H9 (cell line): ENCODE measurements at regions not wholly inside any gene's neighbourhood (a gene's known extent, or its start where the extent isn't known, plus 50 kb on each side); places are given as distances from the start of the nearest gene placed in this dataset.

Experiments
- DNase-seq: peaks from one replicate; pipeline ENCODE4 v3.0.0-alpha.2; 2017
- H2AFZ ChIP-seq: one replicate; pipeline ENCODE4 v1.6.1; 2013; ENCODE audit warnings: mild to moderate bottlenecking, low read length, control low read depth, moderate library complexity
- H2AK5ac ChIP-seq: 2 replicates; pipeline ENCODE4 v1.6.1; 2013; ENCODE audit warnings: low read length, control low read depth, mixed read lengths; ENCODE audit not compliant: insufficient read length
- H2BK120ac ChIP-seq: one replicate; pipeline ENCODE4 v1.6.1; 2013; ENCODE audit warnings: low read depth, mild to moderate bottlenecking, low read length, control low read depth, inconsistent platforms; ENCODE audit not compliant: poor library complexity, severe bottlenecking
- H2BK12ac ChIP-seq: 2 replicates; pipeline ENCODE4 v1.6.1; 2013; ENCODE audit warnings: low read length, control low read depth, mixed read lengths, low read depth; ENCODE audit not compliant: insufficient read length
- H2BK15ac ChIP-seq: 2 replicates; pipeline ENCODE4 v1.6.1; 2013; ENCODE audit warnings: low read depth, low read length, control low read depth
- H2BK20ac ChIP-seq: one replicate; pipeline ENCODE4 v1.6.1; 2013; ENCODE audit warnings: low read depth, mild to moderate bottlenecking, low read length, control low read depth, inconsistent platforms; ENCODE audit not compliant: poor library complexity, severe bottlenecking
- H2BK5ac ChIP-seq: 2 replicates; pipeline ENCODE4 v1.6.1; 2013; ENCODE audit warnings: low read length, control low read depth, mixed read lengths; ENCODE audit not compliant: insufficient read length
- H3K14ac ChIP-seq: 2 replicates; pipeline ENCODE4 v1.6.1; 2013; ENCODE audit warnings: low read length, control low read depth; ENCODE audit not compliant: insufficient read depth
- H3K18ac ChIP-seq: 2 replicates; pipeline ENCODE4 v1.6.1; 2013; ENCODE audit warnings: low read depth, mild to moderate bottlenecking, mixed read lengths, low read length, control low read depth; ENCODE audit not compliant: insufficient read length
- H3K23ac ChIP-seq: 2 replicates; pipeline ENCODE4 v1.6.1; 2013; ENCODE audit warnings: low read length, control low read depth, mixed read lengths, low read depth; ENCODE audit not compliant: insufficient read length
- H3K23me2 ChIP-seq: 2 replicates; pipeline ENCODE4 v1.6.1; 2013; ENCODE audit warnings: low read depth, mild to moderate bottlenecking, mixed read lengths, low read length, control low read depth; ENCODE audit not compliant: insufficient read length, poor library complexity, severe bottlenecking
- H3K27ac ChIP-seq: 2 replicates; pipeline ENCODE4 v1.5.1; 2013; ENCODE audit warnings: low read length, control low read depth, mixed read lengths, low read depth; ENCODE audit not compliant: insufficient read length
- H3K27me3 ChIP-seq: 2 replicates; pipeline ENCODE4 v1.6.1; 2013; ENCODE audit warnings: low read length, control low read depth, inconsistent platforms; ENCODE audit not compliant: insufficient read depth
- H3K4ac ChIP-seq: 2 replicates; pipeline ENCODE4 v1.6.1; 2013; ENCODE audit warnings: low read depth, mild to moderate bottlenecking, control low read depth, inconsistent platforms, low read length, moderate library complexity
- H3K4me1 ChIP-seq: 2 replicates; pipeline ENCODE4 v1.6.1; 2013; ENCODE audit warnings: low read length, control low read depth, inconsistent platforms; ENCODE audit not compliant: insufficient read depth
- H3K4me2 ChIP-seq: 2 replicates; pipeline ENCODE4 v1.6.1; 2013; ENCODE audit warnings: low read length, control low read depth, mixed read lengths; ENCODE audit not compliant: insufficient read length, insufficient read depth
- H3K56ac ChIP-seq: 2 replicates; pipeline ENCODE4 v1.6.1; 2013; ENCODE audit warnings: low read depth, mild to moderate bottlenecking, mixed read lengths, low read length, control low read depth; ENCODE audit not compliant: insufficient read length
- H3K79me1 ChIP-seq: 2 replicates; pipeline ENCODE4 v1.6.1; 2013; ENCODE audit warnings: low read depth, mild to moderate bottlenecking, moderate library complexity, low read length, control low read depth, inconsistent platforms; ENCODE audit not compliant: insufficient read depth, poor library complexity, severe bottlenecking
- H3K79me2 ChIP-seq: 2 replicates; pipeline ENCODE4 v1.6.1; 2013; ENCODE audit warnings: low read length, control low read depth, inconsistent platforms; ENCODE audit not compliant: insufficient read depth
- H3K9ac ChIP-seq: 2 replicates; pipeline ENCODE4 v1.6.1; 2013; ENCODE audit warnings: low read length, control low read depth, mixed read lengths; ENCODE audit not compliant: insufficient read length; ENCODE audit errors: extremely low read depth
- H3K9me3 ChIP-seq: one replicate; pipeline ENCODE4 v1.6.1; 2013; ENCODE audit warnings: low read depth, low read length, inconsistent platforms; ENCODE audit not compliant: control insufficient read depth
- H3T11ph ChIP-seq: one replicate; pipeline ENCODE4 v1.6.1; 2013; ENCODE audit warnings: mild to moderate bottlenecking, low read length, control low read depth, inconsistent platforms
- H4K20me1 ChIP-seq: one replicate; pipeline ENCODE4 v1.6.1; 2013; ENCODE audit not compliant: control insufficient read depth, insufficient read length, insufficient read depth
- H4K5ac ChIP-seq: 2 replicates; pipeline ENCODE4 v1.6.1; 2013; ENCODE audit warnings: low read depth, mild to moderate bottlenecking, mixed read lengths, low read length, control low read depth; ENCODE audit not compliant: insufficient read length
- H4K8ac ChIP-seq: replicated peaks from 2 replicates; pipeline ENCODE4 v1.6.1; 2013; ENCODE audit warnings: low read length, control low read depth, mixed read lengths, low read depth; ENCODE audit not compliant: insufficient read length
- H4K91ac ChIP-seq: 2 replicates; pipeline ENCODE4 v1.6.1; 2013; ENCODE audit warnings: low read depth, mild to moderate bottlenecking, moderate library complexity, mixed read lengths, low read length, control low read depth; ENCODE audit not compliant: insufficient read length
- H3K27ac Mint-ChIP-seq, 3 experiments: 2 replicates in 2 of 3; 3 replicates in 1 of 3; pipeline ENCODE4 v1.8.0; 2020 to 2021; ENCODE audit warnings: mixed read lengths in 3 of 3, mild to moderate bottlenecking in 1 of 3, moderate library complexity in 1 of 3
- H3K27me3 Mint-ChIP-seq: 2 replicates; pipeline ENCODE4 v1.8.0; 2021; ENCODE audit warnings: low read depth, mild to moderate bottlenecking, moderate library complexity, mixed read lengths
- H3K36me3 Mint-ChIP-seq, 3 experiments: 2 replicates in 2 of 3; 3 replicates in 1 of 3; pipeline ENCODE4 v1.8.0; 2020 to 2021; ENCODE audit warnings: low read depth in 3 of 3, mixed read lengths in 3 of 3; ENCODE audit not compliant: insufficient read depth in 1 of 3
- H3K4me1 Mint-ChIP-seq, 2 experiments: 2 replicates each; pipeline ENCODE4 v1.8.0; 2020; ENCODE audit warnings: mixed read lengths in 2 of 2
- H3K4me3 Mint-ChIP-seq, 2 experiments: 2 replicates in 1 of 2; 3 replicates in 1 of 2; pipeline ENCODE4 v1.8.0; 2020 to 2021; ENCODE audit warnings: mild to moderate bottlenecking in 2 of 2, mixed read lengths in 2 of 2, moderate library complexity in 1 of 2
- H3K9me3 Mint-ChIP-seq, 2 experiments: 2 replicates in 1 of 2; 3 replicates in 1 of 2; pipeline ENCODE4 v1.8.0; 2020; ENCODE audit warnings: mild to moderate bottlenecking in 2 of 2, mixed read lengths in 2 of 2, moderate library complexity in 1 of 2
- WGBS: extraction: QIAGEN DNeasy Blood & Tissue Kit; methylation state at CpG from one replicate; pipeline ENCODE4 v1.1.7; 2013; ENCODE audit warnings: missing lambda C conversion rate, low lambda C conversion rate, mixed read lengths; ENCODE audit not compliant: insufficient read length; ENCODE audit errors: extremely low coverage; 5-methylcytosine and 5-hydroxymethylcytosine counted together
- TF ChIP-seq, protein P1 (sequence below): fragments of 200-600 bp; sonication (generic); conservative IDR thresholded peaks from 3 replicates; pipeline ENCODE4 v1.8.0; 2021; ENCODE audit warnings: antibody characterized with exemption, mild to moderate bottlenecking

DNA sequence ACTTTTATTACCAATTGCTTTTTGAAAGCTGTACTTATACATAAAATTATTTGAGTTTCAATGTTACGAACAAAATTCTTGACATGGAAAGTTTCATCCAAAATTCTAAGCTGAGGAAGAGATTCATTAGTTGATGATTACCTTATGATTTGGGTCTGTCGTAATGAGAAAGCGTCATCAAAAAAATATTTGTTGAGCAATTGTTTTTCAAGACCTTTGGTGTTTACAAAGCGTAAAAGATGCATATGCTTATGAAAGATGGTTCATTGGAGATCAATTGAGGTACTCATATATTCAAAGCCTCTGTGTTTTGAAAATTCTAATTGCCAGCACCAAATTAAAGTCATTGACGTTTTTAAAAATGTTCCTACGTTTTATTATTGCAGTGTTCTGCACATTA lies 110.5 kb upstream of the DOK5 start:
- Mint-ChIP-seq H3K36me3 (peaks cover 0 to 6% (median 0%) of the 10 kb centered on the region in 3 experiments; a peak in 1 of 7 replicates), H3K4me1 (peaks cover 23 to 29% of the 10 kb centered on the region in 2 experiments), H3K27me3 (no peaks in the 10 kb centered on the region), H3K9me3 (peaks cover 0 to 5% of the 10 kb centered on the region in 2 experiments; a peak in 1 of 5 replicates), H3K4me3 (no peak overlapping the region), H3K27ac (no peak overlapping the region)
- H2BK15ac ChIP-seq = no peak overlapping the region
- no peaks in the 10 kb centered on the region for H3K79me1 ChIP-seq
- H3T11ph ChIP-seq = no peak overlapping the region
- H3K79me2 ChIP-seq = no peaks in the 10 kb centered on the region
- H3K4me2 ChIP-seq = no peak overlapping the region
- H3K4me1 ChIP-seq = peaks cover 7% of the 10 kb centered on the region; the same call in 1 of the 2 replicates
- H2BK12ac ChIP-seq = no peak overlapping the region
- H4K20me1 ChIP-seq = no peaks in the 10 kb centered on the region
- no peak overlapping the region for H3K23ac ChIP-seq
- H4K91ac ChIP-seq = no peak overlapping the region
- H3K14ac ChIP-seq = no peak overlapping the region
- no peak overlapping the region for H3K18ac ChIP-seq
- H3K9me3 ChIP-seq = no peaks in the 10 kb centered on the region
- no peak overlapping the region for H3K9ac ChIP-seq
- no peaks in the 10 kb centered on the region for H3K27me3 ChIP-seq
- TF ChIP-seq, protein P1, sequence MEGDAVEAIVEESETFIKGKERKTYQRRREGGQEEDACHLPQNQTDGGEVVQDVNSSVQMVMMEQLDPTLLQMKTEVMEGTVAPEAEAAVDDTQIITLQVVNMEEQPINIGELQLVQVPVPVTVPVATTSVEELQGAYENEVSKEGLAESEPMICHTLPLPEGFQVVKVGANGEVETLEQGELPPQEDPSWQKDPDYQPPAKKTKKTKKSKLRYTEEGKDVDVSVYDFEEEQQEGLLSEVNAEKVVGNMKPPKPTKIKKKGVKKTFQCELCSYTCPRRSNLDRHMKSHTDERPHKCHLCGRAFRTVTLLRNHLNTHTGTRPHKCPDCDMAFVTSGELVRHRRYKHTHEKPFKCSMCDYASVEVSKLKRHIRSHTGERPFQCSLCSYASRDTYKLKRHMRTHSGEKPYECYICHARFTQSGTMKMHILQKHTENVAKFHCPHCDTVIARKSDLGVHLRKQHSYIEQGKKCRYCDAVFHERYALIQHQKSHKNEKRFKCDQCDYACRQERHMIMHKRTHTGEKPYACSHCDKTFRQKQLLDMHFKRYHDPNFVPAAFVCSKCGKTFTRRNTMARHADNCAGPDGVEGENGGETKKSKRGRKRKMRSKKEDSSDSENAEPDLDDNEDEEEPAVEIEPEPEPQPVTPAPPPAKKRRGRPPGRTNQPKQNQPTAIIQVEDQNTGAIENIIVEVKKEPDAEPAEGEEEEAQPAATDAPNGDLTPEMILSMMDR = no peak
- no peak for DNase-seq
- H2BK5ac ChIP-seq = no peak overlapping the region
- H2BK20ac ChIP-seq = no peak overlapping the region
- no peak overlapping the region for H2BK120ac ChIP-seq
- H3K4ac ChIP-seq = no peak overlapping the region
- no CpG with 5 or more reads among the region's 6 CpGs for WGBS
- no peak overlapping the region for H4K5ac ChIP-seq
- H4K8ac ChIP-seq = no peak overlapping the region
- no peak overlapping the region for H3K27ac ChIP-seq
- H2AFZ ChIP-seq = no peak overlapping the region
- H3K23me2 ChIP-seq = no peaks in the 10 kb centered on the region
- H3K56ac ChIP-seq = no peak overlapping the region
- H2AK5ac ChIP-seq = no peak overlapping the region
